SU-DHL-6 (cell line): ENCODE measurements at regions not wholly inside any gene's neighbourhood (a gene's known extent, or its start where the extent isn't known, plus 50 kb on each side); places are given as distances from the start of the nearest gene placed in this dataset.

Experiments used
- H2AFZ ChIP-seq: fragments of 200-600 bp; sonication (generic); 2 replicates; pipeline ENCODE4 v1.6.1; 2014; ENCODE audit warnings: low read depth, mild to moderate bottlenecking, moderate library complexity, mixed read lengths, antibody characterized with exemption, low read length; ENCODE audit not compliant: severe bottlenecking
- H3F3A ChIP-seq: fragments of 200-600 bp; shearing (Covaris generic); 2 replicates; pipeline ENCODE4 v1.6.0; 2016; ENCODE audit warnings: antibody characterized with exemption, mild to moderate bottlenecking; ENCODE audit not compliant: insufficient read depth
- H3K27ac ChIP-seq: fragments of 200-600 bp; sonication (generic); 2 replicates; pipeline ENCODE4 v1.5.1; 2016; ENCODE audit warnings: low read depth, mild to moderate bottlenecking, low read length, moderate library complexity, mixed read lengths
- H3K27me3 ChIP-seq: fragments of 200-600 bp; sonication (generic), shearing (Covaris generic); 2 replicates; pipeline ENCODE4 v1.6.0; 2014; ENCODE audit warnings: mild to moderate bottlenecking, low read length
- H3K36me3 ChIP-seq: fragments of 200-600 bp; sonication (generic); 2 replicates; pipeline ENCODE4 v1.6.1; 2014; ENCODE audit warnings: mild to moderate bottlenecking, low read length, mixed read lengths
- H3K4me2 ChIP-seq: fragments of 300-600, 200-600 bp; shearing (Covaris generic), sonication (generic); 2 replicates; pipeline ENCODE4 v1.6.0; 2014; ENCODE audit warnings: low read length, low read depth, mild to moderate bottlenecking; ENCODE audit not compliant: poor library complexity, severe bottlenecking
- H3K4me3 ChIP-seq: fragments of 200-600 bp; sonication (generic); 2 replicates; pipeline ENCODE4 v1.5.1; 2014; ENCODE audit warnings: antibody characterized with exemption, low read length, mild to moderate bottlenecking, mixed read lengths; ENCODE audit not compliant: insufficient read depth, poor library complexity, severe bottlenecking
- H3K79me2 ChIP-seq: fragments of 200-600 bp; sonication (generic); 2 replicates; pipeline ENCODE4 v1.6.1; 2014; ENCODE audit warnings: mild to moderate bottlenecking, low read length, moderate library complexity; ENCODE audit not compliant: insufficient read depth
- H3K9ac ChIP-seq: fragments of 200-600 bp; sonication (generic); 2 replicates; pipeline ENCODE4 v1.7.0; 2014; ENCODE audit warnings: mild to moderate bottlenecking, low read length
- H3K9me2 ChIP-seq: fragments of 200-600 bp; sonication (generic); replicated peaks from 2 replicates; pipeline ENCODE4 v1.6.1; 2014; ENCODE audit warnings: low read length; ENCODE audit not compliant: insufficient read depth
- H3K9me3 ChIP-seq: fragments of 200-600 bp; sonication (generic); 2 replicates; pipeline ENCODE4 v1.6.1; 2014; ENCODE audit warnings: low read length, mixed read lengths; ENCODE audit not compliant: insufficient read depth
- H4K20me1 ChIP-seq: fragments of 200-600 bp; sonication (generic); 2 replicates; pipeline ENCODE4 v1.6.1; 2014; ENCODE audit warnings: low read depth, mild to moderate bottlenecking, antibody characterized with exemption, low read length, moderate library complexity, mixed read lengths
- CTCF ChIP-seq: fragments of 200-600 bp; sonication (generic); IDR thresholded peaks from one replicate; pipeline ENCODE4 v1.5.1; 2017; ENCODE audit warnings: antibody characterized with exemption, mild to moderate bottlenecking, low read length, moderate library complexity; ENCODE audit not compliant: insufficient read depth, poor library complexity, severe bottlenecking
- EZH2phosphoT487 ChIP-seq: fragments of 200-600 bp; sonication (generic), shearing (Covaris generic); conservative IDR thresholded peaks from 2 replicates; pipeline ENCODE4 v1.6.1; 2018; ENCODE audit warnings: mild to moderate bottlenecking, antibody characterized with exemption, low read length, moderate library complexity, mixed read lengths

- Histone ChIP-seq H4K20me1 (no peaks in the 10 kb centered on the region), H3K4me2 (no peak overlapping the region), H3K79me2 (no peaks in the 10 kb centered on the region), H3K9me3 (no peaks in the 10 kb centered on the region), H2AFZ (no peak overlapping the region), H3K36me3 (no peaks in the 10 kb centered on the region), H3K27me3 (no peaks in the 10 kb centered on the region), H3K4me3 (no peak overlapping the region), H3K27ac (no peak overlapping the region), H3F3A (no peaks in the 10 kb centered on the region), H3K9ac (no peak overlapping the region), H3K9me2 (no peaks in the 10 kb centered on the region)
- peak; percentile 54 for TF ChIP-seq CTCF
- no peak for TF ChIP-seq EZH2phosphoT487
Measured at GRCh38 chr10:91694170-91694794, 61.4 kb upstream of the PPP1R3C start.

- Histone ChIP-seq H2AFZ (no peak overlapping the region), H3K9me3 (no peaks in the 10 kb centered on the region), H3K4me2 (no peak overlapping the region), H3K27me3 (no peaks in the 10 kb centered on the region), H3K36me3 (no peaks in the 10 kb centered on the region), H3F3A (no peaks in the 10 kb centered on the region), H3K27ac (no peak overlapping the region), H4K20me1 (no peaks in the 10 kb centered on the region), H3K4me3 (no peak overlapping the region), H3K79me2 (no peaks in the 10 kb centered on the region), H3K9ac (no peak overlapping the region), H3K9me2 (no peaks in the 10 kb centered on the region)
- TF ChIP-seq EZH2phosphoT487 (no peak), CTCF (no peak)
Measured at GRCh38 chr10:91691981-91692380, 59.1 kb upstream of the PPP1R3C start.

- Histone ChIP-seq H3K79me2 (no peaks in the 10 kb centered on the region), H3K27me3 (no peaks in the 10 kb centered on the region), H3K9ac (no peak overlapping the region), H3K27ac (no peak overlapping the region), H2AFZ (no peak overlapping the region), H3K4me3 (no peak overlapping the region), H3K9me3 (no peaks in the 10 kb centered on the region), H4K20me1 (no peaks in the 10 kb centered on the region), H3K36me3 (no peaks in the 10 kb centered on the region), H3K9me2 (no peaks in the 10 kb centered on the region), H3K4me2 (no peak overlapping the region), H3F3A (no peaks in the 10 kb centered on the region)
- TF ChIP-seq EZH2phosphoT487 (no peak), CTCF (no peak)
Measured at GRCh38 chr10:91690996-91691676, 58.3 kb upstream of the PPP1R3C start.
